HepG2 (cell line): ENCODE measurements at regions not wholly inside any gene's neighbourhood (a gene's known extent, or its start where the extent isn't known, plus 50 kb on each side); places are given as distances from the start of the nearest gene placed in this dataset.

Source experiments
- ATAC-seq: fragments of 200-7000 bp; cut with Tn5 transposase; 3 replicates; pipeline ENCODE4 v1.9.1; 2020; ENCODE audit warnings: mild to moderate bottlenecking, moderate library complexity
- BruUV-seq: library from RNA; stranded (reverse); fragments of 400-500 nt; replicated peaks from 2 replicates; lab custom pipeline; 2021; lab: Mats Ljungman, UMichigan
- CTCF ChIA-PET: fragments of 300-600 bp; formaldehyde crosslinking; extraction: SDS; loops from one replicate; lab custom pipeline; 2021; ENCODE audit warnings: low total read pairs, inconsistent platforms, low intra/inter-chr PET ratio; lab: Yijun Ruan, JAX
- POLR2A ChIA-PET: fragments of 350-600 bp; sonication (Branson Sonifier 250); formaldehyde crosslinking; loops from one replicate; lab custom pipeline; 2020; ENCODE audit warnings: antibody characterized with exemption, inconsistent platforms; lab: Yijun Ruan, JAX
- DNase-seq: peaks from one replicate; pipeline ENCODE4 v3.0.0-alpha.2; 2015; ENCODE audit warnings: low spot score
- FAIRE-seq: peaks from 3 replicates; lab custom pipeline; 2011; peaks lifted over from hg19 to GRCh38; lab: Jason Lieb, UNC
- H2AFZ ChIP-seq: one replicate; pipeline ENCODE4 v1.6.1; 2011; ENCODE audit warnings: low read length, inconsistent platforms
- H3K27ac ChIP-seq: fragments of 300-600 bp; 3 replicates; pipeline ENCODE4 v1.8.0; 2011; ENCODE audit warnings: mixed run types, mild to moderate bottlenecking, mixed read lengths, low read length, inconsistent platforms; ENCODE audit not compliant: insufficient read depth; ENCODE audit errors: extremely low read length
- H3K27me3 ChIP-seq, 2 experiments: fragments of 200-600 bp in 1 of 2; 2 replicates in 1 of 2; 3 replicates in 1 of 2; pipeline versions ENCODE4 v1.6.0 to v1.8.0; 2011; ENCODE audit warnings: low read length in 2 of 2, mild to moderate bottlenecking in 2 of 2, moderate library complexity in 2 of 2, inconsistent platforms in 1 of 2; ENCODE audit not compliant: insufficient read depth in 2 of 2, control insufficient read depth in 1 of 2
- H3K36me3 ChIP-seq, 2 experiments: fragments of 200-600 bp in 1 of 2; replicated peaks in 1 of 2; 2 replicates in 1 of 2; 3 replicates in 1 of 2; pipeline versions ENCODE4 v1.5.1 to v1.8.0; 2011; ENCODE audit warnings: low read length in 2 of 2, inconsistent platforms in 1 of 2; ENCODE audit not compliant: insufficient read depth in 2 of 2, control insufficient read depth in 1 of 2
- H3K4me1 ChIP-seq: 2 replicates; pipeline ENCODE4 v1.5.1; 2012; ENCODE audit warnings: low read length, inconsistent platforms; ENCODE audit not compliant: insufficient read depth
- H3K4me2 ChIP-seq: 2 replicates; pipeline ENCODE4 v1.6.0; 2011; ENCODE audit warnings: low read depth, low read length, inconsistent platforms
- H3K4me3 ChIP-seq, 3 experiments: fragments of 200-600 bp in 1 of 3; sonication (generic), shearing (Covaris generic) in 1 of 3; replicated peaks in 1 of 3; 2 replicates each; pipeline ENCODE4 v1.5.1; 2011 to 2016; ENCODE audit warnings: low read length in 3 of 3, inconsistent platforms in 2 of 3, low read depth in 2 of 3, mild to moderate bottlenecking in 2 of 3, control low read depth in 1 of 3, mixed read lengths in 1 of 3; ENCODE audit not compliant: insufficient read depth in 1 of 3
- H3K79me2 ChIP-seq: one replicate; pipeline ENCODE4 v1.6.1; 2011; ENCODE audit warnings: low read length, inconsistent platforms; ENCODE audit not compliant: insufficient read depth
- H3K9ac ChIP-seq: 2 replicates; pipeline ENCODE4 v1.6.0; 2011; ENCODE audit warnings: mild to moderate bottlenecking, low read depth, low read length, inconsistent platforms; ENCODE audit not compliant: insufficient read depth
- H3K9me3 ChIP-seq: 2 replicates; pipeline ENCODE4 v1.5.1; 2012; ENCODE audit warnings: mild to moderate bottlenecking, low read length
- H4K20me1 ChIP-seq: 2 replicates; pipeline ENCODE4 v1.6.0; 2011; ENCODE audit warnings: inconsistent platforms, mild to moderate bottlenecking, low read length, moderate library complexity; ENCODE audit not compliant: insufficient read depth
- ATRX ChIP-seq: sonication (generic); formaldehyde crosslinking; IDR thresholded peaks from 2 replicates; pipeline ENCODE4 v1.4.0; 2020; ENCODE audit warnings: missing genetic modification reagents, borderline replicate concordance
- FOXP1 ChIP-seq, 2 experiments: fragments of 450-650 bp in 1 of 2; IDR thresholded peaks; 2 replicates each; pipeline ENCODE4 v1.6.1; 2017 to 2018; ENCODE audit warnings: antibody characterized with exemption in 1 of 2
- HOXD1 ChIP-seq: sonication (generic); formaldehyde crosslinking; IDR thresholded peaks from 2 replicates; pipeline ENCODE4 v1.5.0; 2020; ENCODE audit warnings: missing genetic modification reagents
- MAFK ChIP-seq, 2 experiments: IDR thresholded peaks in 1 of 2; conservative IDR thresholded peaks in 1 of 2; 2 replicates each; pipeline ENCODE4 v1.6.1; 2011; ENCODE audit warnings: improper control_type of control experiment in 2 of 2, low read length in 2 of 2
- MYPOP ChIP-seq: sonication (generic); formaldehyde crosslinking; IDR thresholded peaks from 2 replicates; pipeline ENCODE4 v1.8.1; 2023; ENCODE audit warnings: mild to moderate bottlenecking, moderate library complexity, missing genetic modification reagents
- PAX8 ChIP-seq: sonication (generic); formaldehyde crosslinking; IDR thresholded peaks from 2 replicates; pipeline ENCODE4 v1.8.0; 2022; ENCODE audit warnings: mild to moderate bottlenecking, missing genetic modification reagents, borderline replicate concordance
- PHF21A ChIP-seq: sonication (generic); formaldehyde crosslinking; IDR thresholded peaks from 2 replicates; pipeline ENCODE4 v1.5.0; 2020; ENCODE audit warnings: mild to moderate bottlenecking, missing genetic modification reagents
- SMAD3 ChIP-seq: sonication (generic); formaldehyde crosslinking; IDR thresholded peaks from 2 replicates; pipeline ENCODE4 v1.4.0; 2020; ENCODE audit warnings: missing genetic modification reagents
- SYNCRIP ChIP-seq: fragments of 200-400 bp; formaldehyde crosslinking; IDR thresholded peaks from 2 replicates; pipeline ENCODE4 v1.6.1; 2018; ENCODE audit warnings: mild to moderate bottlenecking, low read depth, low read length; ENCODE audit not compliant: insufficient read depth
- TBL1XR1 ChIP-seq: fragments of 150-350 bp; IDR thresholded peaks from 2 replicates; pipeline ENCODE4 v1.6.1; 2014; ENCODE audit warnings: borderline replicate concordance, low read length; ENCODE audit not compliant: partially characterized antibody
- THAP7 ChIP-seq: sonication (generic); formaldehyde crosslinking; IDR thresholded peaks from 2 replicates; pipeline ENCODE4 v1.8.1; 2023; ENCODE audit warnings: mild to moderate bottlenecking, missing genetic modification reagents
- ZBTB43 ChIP-seq: sonication (generic); formaldehyde crosslinking; conservative IDR thresholded peaks from 2 replicates; pipeline ENCODE4 v1.4.0; 2020; ENCODE audit warnings: missing genetic modification reagents
- ZFP36L2 ChIP-seq: sonication (generic); formaldehyde crosslinking; IDR thresholded peaks from 2 replicates; pipeline ENCODE4 v1.4.0; 2020; ENCODE audit warnings: missing genetic modification reagents
- ZNF136 ChIP-seq: sonication (generic); formaldehyde crosslinking; IDR thresholded peaks from 2 replicates; pipeline ENCODE4 v1.8.1; 2022; ENCODE audit warnings: low read depth, mild to moderate bottlenecking, moderate library complexity, missing genetic modification reagents
- ZNF317 ChIP-seq: sonication (generic); formaldehyde crosslinking; IDR thresholded peaks from 2 replicates; pipeline ENCODE4 v1.5.0; 2020; ENCODE audit warnings: mild to moderate bottlenecking, missing genetic modification reagents
- ZNF761 ChIP-seq: sonication (generic); formaldehyde crosslinking; conservative IDR thresholded peaks from 2 replicates; pipeline ENCODE4 v1.4.0; 2020; ENCODE audit warnings: mild to moderate bottlenecking, missing genetic modification reagents
- WGBS: methylation state at CpG from one replicate; pipeline ENCODE4 v1.1.6; 2017; ENCODE audit warnings: low lambda C conversion rate; 5-methylcytosine and 5-hydroxymethylcytosine counted together
- in situ Hi-C: cut with HindIII; loops from 2 replicates; pipeline ENCODE4 v1.10.0; 2017; ENCODE audit warnings: low pct_unique_long_range_greater_than_20kb; ENCODE audit not compliant: extremely low pct_ligation_motif_present
- intact Hi-C: fragments of 100-400 bp; cut with micrococcal nuclease; formaldehyde crosslinking; loops from one replicate; pipeline ENCODE4 v1.10.0; 2022; ENCODE audit not compliant: unreplicated experiment

- no peak for TF ChIP-seq THAP7
- no peak for TF ChIP-seq HOXD1
- no peak for TF ChIP-seq SYNCRIP
- no peak for TF ChIP-seq PHF21A (CRISPR knock-in tag)
- no peak for TF ChIP-seq ZNF136 (CRISPR knock-in tag)
- TF ChIP-seq PAX8 (CRISPR knock-in tag): no peak
- TF ChIP-seq MYPOP: no peak
Observed at GRCh38 chr9:113817171-113817570, 58.9 kb upstream of the ZNF618 start (continued).

GRCh38 chr9:113818391-113818790 is 57.7 kb upstream of the ZNF618 start:
- Histone ChIP-seq H3K9ac (no peak overlapping the region), H3K27ac (no peak overlapping the region)
- no TSS peak for BruUV-seq
- in situ Hi-C loops: no loop called here
- TF ChIP-seq SMAD3 (CRISPR knock-in tag) (no peak), ZFP36L2 (CRISPR knock-in tag) (no peak), TBL1XR1 (no peak), ZNF317 (CRISPR knock-in tag) (no peak), FOXP1 (IDR thresholded peaks at IDR 0.05) (no peak), FOXP1 (CRISPR knock-in tag; IDR thresholded peaks at IDR 0.05) (no peak), ZBTB43 (CRISPR knock-in tag) (no peak), ATRX (CRISPR knock-in tag) (no peak), ZNF761 (CRISPR knock-in tag) (no peak), MAFK (conservative IDR thresholded peaks at IDR 0.05 in 1 of 2, IDR thresholded peaks at IDR 0.05 in 1 of 2; ENCODE audit: low read length in 2 of 2) (no peak)
- TF ChIP-seq, all 625 proteins: peak for 0
- CTCF ChIA-PET: no interaction called here
- POLR2A ChIA-PET: no interaction called here
- WGBS: 2% methylated on average over 1 of the region's 1 CpG
- Histone ChIP-seq H3K4me2 (no peak overlapping the region), H4K20me1 (no peaks in the 10 kb centered on the region), H3K36me3 (no peaks in the 10 kb centered on the region), H3K27me3 (no peaks in the 10 kb centered on the region), H2AFZ (no peak overlapping the region), H3K4me3 (no peak overlapping the region), H3K4me1 (no peaks in the 10 kb centered on the region), H3K79me2 (no peaks in the 10 kb centered on the region), H3K9me3 (no peaks in the 10 kb centered on the region)
- no peak for FAIRE-seq
- no peak for DNase-seq
- no peak for ATAC-seq
- intact Hi-C loops: no loop called here
